HL-60 (cell line): ENCODE measurements at regions not wholly inside any gene's neighbourhood (a gene's known extent, or its start where the extent isn't known, plus 50 kb on each side); places are given as distances from the start of the nearest gene placed in this dataset.

Experiments used
- DNase-seq, 2 experiments: peaks; one replicate each; pipeline ENCODE4 v3.0.0-alpha.2; 2010 to 2020; ENCODE audit warnings: low read depth in 1 of 2, low spot score in 1 of 2
- H3K27ac ChIP-seq: fragments of 250-450 bp; sonication (Bioruptor Pico); replicated peaks from 2 replicates; pipeline ENCODE4 v1.5.1; 2020; ENCODE audit warnings: mild to moderate bottlenecking, moderate library complexity
- H3K27me3 ChIP-seq: fragments of 250-450 bp; sonication (Bioruptor Pico); 2 replicates; pipeline ENCODE4 v1.5.1; 2021; ENCODE audit warnings: mild to moderate bottlenecking, moderate library complexity; ENCODE audit not compliant: insufficient read depth, poor library complexity, severe bottlenecking
- H3K4me3 ChIP-seq: replicated peaks from 2 replicates; pipeline ENCODE4 v1.5.1; 2011; ENCODE audit warnings: mild to moderate bottlenecking, control low read depth, low read length; ENCODE audit not compliant: insufficient read depth
- CTCF ChIP-seq: IDR thresholded peaks from one replicate; pipeline ENCODE4 v1.5.1; 2011; ENCODE audit warnings: low read length, control low read depth, inconsistent platforms; ENCODE audit not compliant: insufficient read depth
- GABPA ChIP-seq: IDR thresholded peaks from 2 replicates; pipeline ENCODE4 v1.6.1; 2012; ENCODE audit warnings: low read depth
- POLR2AphosphoS5 ChIP-seq: IDR thresholded peaks from 2 replicates; pipeline ENCODE4 v1.6.1; 2012; ENCODE audit warnings: low read depth
- SPI1 ChIP-seq: IDR thresholded peaks from 2 replicates; pipeline ENCODE4 v1.6.1; 2012; ENCODE audit warnings: low read depth, mild to moderate bottlenecking, borderline replicate concordance
- TF ChIP-seq, protein P1 (sequence below): IDR thresholded peaks from 2 replicates; pipeline ENCODE4 v1.6.1; 2012; ENCODE audit warnings: low read depth; ENCODE audit not compliant: insufficient replicate concordance

GRCh38 chr17:36829676-36830075 lies 107.6 kb upstream of the LHX1 start:
- TF ChIP-seq CTCF (no peak), GABPA (no peak), SPI1 (no peak), POLR2AphosphoS5 (no peak)
- TF ChIP-seq, protein P1, sequence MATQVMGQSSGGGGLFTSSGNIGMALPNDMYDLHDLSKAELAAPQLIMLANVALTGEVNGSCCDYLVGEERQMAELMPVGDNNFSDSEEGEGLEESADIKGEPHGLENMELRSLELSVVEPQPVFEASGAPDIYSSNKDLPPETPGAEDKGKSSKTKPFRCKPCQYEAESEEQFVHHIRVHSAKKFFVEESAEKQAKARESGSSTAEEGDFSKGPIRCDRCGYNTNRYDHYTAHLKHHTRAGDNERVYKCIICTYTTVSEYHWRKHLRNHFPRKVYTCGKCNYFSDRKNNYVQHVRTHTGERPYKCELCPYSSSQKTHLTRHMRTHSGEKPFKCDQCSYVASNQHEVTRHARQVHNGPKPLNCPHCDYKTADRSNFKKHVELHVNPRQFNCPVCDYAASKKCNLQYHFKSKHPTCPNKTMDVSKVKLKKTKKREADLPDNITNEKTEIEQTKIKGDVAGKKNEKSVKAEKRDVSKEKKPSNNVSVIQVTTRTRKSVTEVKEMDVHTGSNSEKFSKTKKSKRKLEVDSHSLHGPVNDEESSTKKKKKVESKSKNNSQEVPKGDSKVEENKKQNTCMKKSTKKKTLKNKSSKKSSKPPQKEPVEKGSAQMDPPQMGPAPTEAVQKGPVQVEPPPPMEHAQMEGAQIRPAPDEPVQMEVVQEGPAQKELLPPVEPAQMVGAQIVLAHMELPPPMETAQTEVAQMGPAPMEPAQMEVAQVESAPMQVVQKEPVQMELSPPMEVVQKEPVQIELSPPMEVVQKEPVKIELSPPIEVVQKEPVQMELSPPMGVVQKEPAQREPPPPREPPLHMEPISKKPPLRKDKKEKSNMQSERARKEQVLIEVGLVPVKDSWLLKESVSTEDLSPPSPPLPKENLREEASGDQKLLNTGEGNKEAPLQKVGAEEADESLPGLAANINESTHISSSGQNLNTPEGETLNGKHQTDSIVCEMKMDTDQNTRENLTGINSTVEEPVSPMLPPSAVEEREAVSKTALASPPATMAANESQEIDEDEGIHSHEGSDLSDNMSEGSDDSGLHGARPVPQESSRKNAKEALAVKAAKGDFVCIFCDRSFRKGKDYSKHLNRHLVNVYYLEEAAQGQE = no peak
- Histone ChIP-seq H3K27ac (no peak overlapping the region), H3K27me3 (peaks cover 4% of the 10 kb centered on the region), H3K4me3 (no peak overlapping the region)
- DNase-seq = no peak

- TF ChIP-seq GABPA (no peak), CTCF (no peak)
- TF ChIP-seq, protein P1 = peak; percentile 7
- Histone ChIP-seq H3K4me3 (no peak overlapping the region), H3K27ac (no peak overlapping the region), H3K27me3 (no peaks in the 10 kb centered on the region)
- DNase-seq = no peak
Measured at GRCh38 chr17:36833279-36833678, 104.0 kb upstream of the LHX1 start.

DNA sequence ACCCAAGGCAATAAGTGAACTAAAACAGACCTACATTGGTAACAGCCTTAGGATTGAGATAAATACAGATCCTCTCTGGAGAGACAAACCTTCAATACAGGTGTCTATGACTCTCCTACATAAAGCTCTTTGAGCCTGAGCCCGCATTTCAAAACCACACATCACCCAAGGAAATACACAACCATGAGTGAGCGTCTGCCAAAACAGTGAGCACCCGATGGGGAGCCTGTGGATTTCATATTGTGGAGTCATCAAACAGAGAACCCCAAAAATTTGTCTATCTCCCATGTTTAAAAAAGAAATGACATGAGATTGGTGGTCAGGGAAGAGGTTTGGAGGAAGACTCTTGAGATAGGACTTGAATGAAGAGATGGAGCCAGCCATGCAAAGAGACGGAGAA lies 102.2 kb upstream of the LHX1 start:
- Histone ChIP-seq H3K4me3 (no peak overlapping the region), H3K27ac (no peak overlapping the region), H3K27me3 (no peaks in the 10 kb centered on the region)
- TF ChIP-seq CTCF = no peak
- no peak for TF ChIP-seq GABPA
- no peak for TF ChIP-seq SPI1
- DNase-seq = no peak

GRCh38 chr17:36837195-36837938 lies 99.9 kb upstream of the LHX1 start:
- H3K27me3 ChIP-seq = no peaks in the 10 kb centered on the region
- no peak overlapping the region for H3K4me3 ChIP-seq
- H3K27ac ChIP-seq = no peak overlapping the region
- TF ChIP-seq POLR2AphosphoS5 = no peak
- TF ChIP-seq, protein P1 = no peak
- TF ChIP-seq CTCF = no peak
- no peak for TF ChIP-seq SPI1
- no peak for TF ChIP-seq GABPA
- no peak for DNase-seq
